Natural killer cell (primary cell): ENCODE measurements at regions not wholly inside any gene's neighbourhood (a gene's known extent, or its start where the extent isn't known, plus 50 kb on each side); places are given as distances from the start of the nearest gene placed in this dataset.

Experiments used
- ATAC-seq, 3 donors: fragments of 150-1000 bp in 2 of 3; fragments of 200-7000 bp in 1 of 3; cut with Tn5 transposase; 1 replicate in 1 of 3; 2 replicates in 2 of 3; pipeline ENCODE4 v1.10.0; 2021; ENCODE audit warnings: mild to moderate bottlenecking in 2 of 3, moderate library complexity in 2 of 3
- DNase-seq, 2 donors: peaks; one replicate each; pipeline versions ENCODE4 v3.0.0 to v3.0.0-alpha.2; 2013 to 2021; ENCODE audit warnings: mixed read lengths in 1 of 2
- H3K27ac ChIP-seq: one replicate; pipeline ENCODE4 v1.5.1; 2013; ENCODE audit warnings: mild to moderate bottlenecking, low read length
- H3K27me3 ChIP-seq: one replicate; pipeline ENCODE4 v1.6.1; 2013; ENCODE audit warnings: low read length; ENCODE audit not compliant: control insufficient read depth, insufficient read depth
- H3K36me3 ChIP-seq: one replicate; pipeline ENCODE4 v1.6.1; 2013; ENCODE audit warnings: low read length; ENCODE audit not compliant: control insufficient read depth, insufficient read depth
- H3K4me1 ChIP-seq: one replicate; pipeline ENCODE4 v1.6.1; 2013; ENCODE audit warnings: low read length; ENCODE audit not compliant: control insufficient read depth, insufficient read depth
- H3K4me3 ChIP-seq: one replicate; pipeline ENCODE4 v1.5.1; 2013; ENCODE audit warnings: low read length
- H3K9me3 ChIP-seq: one replicate; pipeline ENCODE4 v1.6.1; 2013; ENCODE audit warnings: low read length; ENCODE audit not compliant: control insufficient read depth, insufficient read depth
- H3K27ac Mint-ChIP-seq, 2 donors: one replicate each; pipeline ENCODE4 v1.8.0; 2022; ENCODE audit warnings: mild to moderate bottlenecking in 2 of 2, mixed read lengths in 2 of 2, moderate library complexity in 1 of 2
- H3K27me3 Mint-ChIP-seq, 2 donors: one replicate each; pipeline ENCODE4 v1.8.0; 2022; ENCODE audit warnings: low read depth in 2 of 2, mixed read lengths in 2 of 2
- H3K36me3 Mint-ChIP-seq: one replicate; pipeline ENCODE4 v1.8.0; 2022; ENCODE audit warnings: mixed read lengths
- H3K4me1 Mint-ChIP-seq, 2 donors: one replicate each; pipeline ENCODE4 v1.8.0; 2022; ENCODE audit warnings: mixed read lengths in 2 of 2
- H3K4me3 Mint-ChIP-seq: one replicate; pipeline ENCODE4 v1.8.0; 2022; ENCODE audit warnings: mild to moderate bottlenecking, moderate library complexity, mixed read lengths
- H3K9me3 Mint-ChIP-seq, 2 donors: one replicate each; pipeline ENCODE4 v1.8.0; 2022; ENCODE audit warnings: mixed read lengths in 2 of 2
- CTCF ChIP-seq: fragments of 200-600 bp; IDR thresholded peaks from one replicate; pipeline ENCODE4 v1.8.0; 2022; ENCODE audit warnings: antibody characterized with exemption
- WGBS: methylation state at CpG from one replicate; pipeline ENCODE4 v1.1.7; 2013; ENCODE audit warnings: missing lambda C conversion rate; ENCODE audit not compliant: insufficient coverage; 5-methylcytosine and 5-hydroxymethylcytosine counted together
- intact Hi-C: fragments of 100-400 bp; cut with micrococcal nuclease; formaldehyde crosslinking; loops from one replicate; pipeline ENCODE4 v1.14.2; 2022

GRCh38 chr2:235220331-235220730 lies 268.5 kb downstream of the SH3BP4 start:
- Mint-ChIP-seq H3K4me1 (no peaks in the 10 kb centered on the region), H3K36me3 (no peaks in the 10 kb centered on the region), H3K27me3 (peaks cover 18 to 38% of the 10 kb centered on the region in 2 donors), H3K9me3 (no peaks in the 10 kb centered on the region), H3K27ac (no peak overlapping the region), H3K4me3 (no peak overlapping the region)
- TF ChIP-seq CTCF, result no peak
- WGBS, result 80% methylated on average over 6 of the region's 6 CpGs
- Histone ChIP-seq H3K4me3 (no peak overlapping the region), H3K27ac (no peak overlapping the region), H3K9me3 (no peaks in the 10 kb centered on the region), H3K27me3 (no peaks in the 10 kb centered on the region), H3K4me1 (no peaks in the 10 kb centered on the region), H3K36me3 (no peaks in the 10 kb centered on the region)
- no peak for ATAC-seq
- intact Hi-C loops, result no loop called here
- DNase-seq, result no peak

- DNase-seq, result no peak
- Mint-ChIP-seq H3K9me3 (no peaks in the 10 kb centered on the region), H3K27ac (no peak overlapping the region), H3K36me3 (no peaks in the 10 kb centered on the region), H3K27me3 (peaks cover 21 to 37% of the 10 kb centered on the region in 2 donors), H3K4me3 (no peak overlapping the region), H3K4me1 (no peaks in the 10 kb centered on the region)
- ATAC-seq, result no peak
- Histone ChIP-seq H3K4me3 (no peak overlapping the region), H3K27me3 (no peaks in the 10 kb centered on the region), H3K36me3 (no peaks in the 10 kb centered on the region), H3K9me3 (no peaks in the 10 kb centered on the region), H3K4me1 (no peaks in the 10 kb centered on the region), H3K27ac (no peak overlapping the region)
- TF ChIP-seq CTCF, result no peak
- intact Hi-C loops, result no loop called here
These were observed 270.8 kb upstream of the AGAP1 start for GRCh38 chr2:235223011-235223410.

GRCh38 chr2:235224410-235224809 lies 269.4 kb upstream of the AGAP1 start:
- Histone ChIP-seq H3K36me3 (no peaks in the 10 kb centered on the region), H3K9me3 (no peaks in the 10 kb centered on the region), H3K4me3 (no peak overlapping the region), H3K4me1 (no peaks in the 10 kb centered on the region), H3K27me3 (no peaks in the 10 kb centered on the region), H3K27ac (no peak overlapping the region)
- Mint-ChIP-seq H3K4me1 (no peaks in the 10 kb centered on the region), H3K36me3 (no peaks in the 10 kb centered on the region), H3K27ac (no peak overlapping the region), H3K27me3 (peaks cover 18 to 35% of the 10 kb centered on the region in 2 donors), H3K4me3 (no peak overlapping the region), H3K9me3 (no peaks in the 10 kb centered on the region)
- intact Hi-C loops, result no loop called here
- no peak for TF ChIP-seq CTCF
- ATAC-seq (no peak), DNase-seq (no peak)
- WGBS, result 86% methylated on average over 5 of the region's 5 CpGs

- H3K4me3 ChIP-seq, result no peak overlapping the region
- WGBS, result 94% methylated on average over 7 of the region's 8 CpGs
- Mint-ChIP-seq H3K4me3 (no peak overlapping the region), H3K4me1 (no peaks in the 10 kb centered on the region), H3K36me3 (no peaks in the 10 kb centered on the region), H3K27me3 (peaks cover 15 to 43% of the 10 kb centered on the region in 2 donors), H3K9me3 (no peaks in the 10 kb centered on the region), H3K27ac (no peak overlapping the region)
- H3K4me1 ChIP-seq, result no peaks in the 10 kb centered on the region
- no peaks in the 10 kb centered on the region for H3K9me3 ChIP-seq
- no peaks in the 10 kb centered on the region for H3K27me3 ChIP-seq
- no peak overlapping the region for H3K27ac ChIP-seq
- DNase-seq (no peak), ATAC-seq (no peak)
- H3K36me3 ChIP-seq, result no peaks in the 10 kb centered on the region
- TF ChIP-seq CTCF, result no peak
- intact Hi-C loops, result no loop called here
These were observed 268.6 kb upstream of the AGAP1 start for GRCh38 chr2:235225261-235225660.
